TTC549 (cell line): ENCODE measurements at regions not wholly inside any gene's neighbourhood (a gene's known extent, or its start where the extent isn't known, plus 50 kb on each side); places are given as distances from the start of the nearest gene placed in this dataset.
"Not testable (repeated sequence)": the region's sequence is repeated elsewhere in the genome, so short reads cannot be mapped to it uniquely, and the experiment has no call there.

Source experiments
- FAIRE-seq: peaks from 2 replicates; lab custom pipeline; 2012; peaks lifted over from hg19 to GRCh38; lab: Jason Lieb, UNC

DNA sequence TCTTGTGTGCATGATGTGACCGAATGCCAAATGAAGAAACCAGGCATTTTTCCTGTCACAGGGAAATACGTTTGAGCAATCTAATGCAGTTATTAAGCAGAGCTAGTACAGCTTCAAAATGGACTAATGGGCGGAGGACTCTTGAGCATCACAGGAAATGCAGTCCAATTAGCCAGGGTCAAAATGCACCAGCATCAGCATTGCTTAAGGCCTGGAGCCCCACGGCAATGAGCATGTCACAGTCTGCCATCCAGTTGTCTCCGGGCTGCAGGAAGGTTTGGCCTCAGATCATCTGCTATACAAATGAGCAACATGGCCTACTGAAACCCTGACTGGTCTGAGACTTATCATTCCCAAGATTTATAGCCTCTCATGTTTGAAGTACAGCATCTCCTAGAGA lies 652.1 kb upstream of the SLC35B3 start:
- FAIRE-seq: no peak

DNA sequence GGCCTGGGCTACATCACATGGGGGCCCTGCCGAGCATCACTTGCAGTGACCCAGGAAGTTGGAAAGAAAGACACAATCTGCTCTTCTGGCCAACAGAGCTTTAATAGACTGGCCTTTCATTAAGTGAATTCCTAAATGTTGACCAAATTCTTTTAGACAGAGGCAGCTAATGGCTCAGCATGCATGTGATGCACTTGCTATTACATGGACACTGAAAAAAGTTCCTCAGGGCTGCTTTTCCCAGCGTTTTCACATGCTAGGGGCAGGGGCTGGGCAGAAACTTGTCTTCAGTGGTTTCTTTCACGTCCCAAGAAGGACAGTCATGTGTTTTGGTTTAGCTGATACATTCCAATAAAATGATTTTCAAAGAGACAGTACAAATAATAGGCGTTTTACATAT lies 651.0 kb upstream of the SLC35B3 start:
- FAIRE-seq: no peak

DNA sequence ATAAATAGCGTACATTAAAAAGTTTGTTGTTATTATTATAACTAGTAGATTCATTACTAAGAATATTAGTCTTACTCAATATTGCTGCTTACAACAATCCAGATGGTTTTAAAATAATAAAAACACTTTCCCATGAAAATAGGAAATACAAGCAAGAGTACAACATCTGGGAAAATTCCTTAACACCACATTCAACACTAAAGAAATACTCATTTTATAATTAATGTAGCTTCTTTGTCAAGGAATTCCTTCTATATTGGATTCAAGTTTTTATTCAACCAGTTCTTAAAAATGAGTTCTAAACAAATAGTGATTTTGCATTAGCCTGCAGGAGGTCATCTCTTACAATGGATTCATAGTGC lies 650.3 kb upstream of the SLC35B3 start:
- FAIRE-seq: no peak

DNA sequence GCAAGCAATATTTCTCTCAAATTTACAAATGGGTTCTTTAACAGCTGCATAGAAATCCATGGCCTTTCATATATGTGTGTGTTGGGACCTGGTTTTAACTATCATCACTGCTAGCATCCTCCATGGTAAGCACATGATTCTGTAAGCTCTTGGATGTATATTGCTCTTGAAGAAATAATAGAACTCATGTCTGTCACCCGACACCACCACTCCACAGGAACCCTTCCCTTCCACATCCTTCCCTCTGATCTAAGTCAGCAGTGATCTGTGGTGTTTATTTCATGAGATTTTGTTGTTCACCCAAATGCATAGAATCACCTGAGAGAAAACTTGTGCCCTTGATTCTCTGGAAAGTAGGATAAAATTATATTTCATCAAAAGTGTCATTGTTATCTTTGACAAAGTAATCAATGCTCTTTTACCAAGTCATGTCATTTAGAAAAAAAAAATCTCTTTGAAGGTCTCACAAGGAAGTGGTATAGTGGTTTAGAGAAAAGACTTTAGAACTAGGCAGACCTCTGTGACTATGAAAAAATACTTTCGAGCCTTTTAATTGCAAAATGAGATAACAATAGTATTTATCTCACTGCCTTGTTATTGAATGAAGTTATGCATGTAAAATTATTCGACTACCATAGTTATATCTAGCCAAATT lies 649.8 kb upstream of the SLC35B3 start:
- no peak for FAIRE-seq

DNA sequence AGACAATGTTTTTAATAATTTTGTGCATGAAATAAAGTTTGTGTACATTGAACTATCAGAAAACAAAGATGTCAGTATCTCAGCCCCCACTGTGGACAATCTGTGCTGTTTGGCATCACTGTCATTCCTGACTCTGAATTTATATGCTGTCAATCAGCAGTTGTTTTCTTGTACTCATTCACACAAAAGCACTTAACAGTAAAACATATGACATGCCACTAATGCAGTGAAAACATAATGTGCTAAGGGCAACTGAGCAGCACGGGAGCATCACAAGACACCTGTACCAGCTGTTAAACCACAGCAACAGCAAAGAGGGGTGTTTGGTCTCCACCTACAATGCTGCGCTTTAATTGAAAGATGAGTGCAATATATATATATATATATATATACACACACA lies 647.8 kb upstream of the SLC35B3 start:
- FAIRE-seq: no peak

DNA sequence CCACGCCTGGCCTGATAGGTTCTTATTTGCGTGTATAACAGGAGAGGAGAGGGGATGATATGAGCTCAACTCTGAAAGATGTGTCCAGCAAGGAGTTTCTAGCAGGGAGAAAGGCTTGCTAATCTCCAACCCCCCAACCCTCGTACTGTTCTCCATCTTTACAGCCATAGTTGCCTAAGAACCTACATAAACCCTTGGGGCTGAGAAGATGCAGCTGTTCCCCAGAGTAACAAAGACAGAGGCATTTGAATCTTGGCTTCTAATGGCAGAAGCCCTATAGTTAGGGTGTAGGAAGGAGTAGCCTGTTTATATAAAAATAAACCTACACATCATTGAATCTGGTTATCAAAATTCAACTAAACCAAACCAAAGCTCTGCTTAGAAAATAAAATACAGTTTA lies 631.4 kb upstream of the SLC35B3 start:
- FAIRE-seq: no peak

DNA sequence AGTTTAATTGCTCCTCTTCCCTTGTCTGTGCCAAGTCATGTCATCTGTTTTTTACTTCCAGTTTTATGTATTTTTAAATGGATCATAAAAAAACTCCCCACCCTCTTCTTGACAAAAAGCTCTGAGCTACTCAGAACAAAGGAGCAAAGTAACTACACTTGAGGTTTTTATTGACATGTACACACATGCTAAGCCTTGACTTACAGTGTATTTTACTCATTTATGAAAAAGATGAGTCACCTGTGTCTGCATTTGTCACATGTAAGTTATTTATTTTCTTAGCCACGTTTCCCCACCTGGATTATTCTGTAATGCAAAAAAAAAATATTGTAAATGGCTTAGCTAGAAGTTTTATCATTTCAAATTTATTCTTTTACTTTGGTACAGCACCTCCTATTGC lies 628.8 kb upstream of the SLC35B3 start:
- no peak for FAIRE-seq

DNA sequence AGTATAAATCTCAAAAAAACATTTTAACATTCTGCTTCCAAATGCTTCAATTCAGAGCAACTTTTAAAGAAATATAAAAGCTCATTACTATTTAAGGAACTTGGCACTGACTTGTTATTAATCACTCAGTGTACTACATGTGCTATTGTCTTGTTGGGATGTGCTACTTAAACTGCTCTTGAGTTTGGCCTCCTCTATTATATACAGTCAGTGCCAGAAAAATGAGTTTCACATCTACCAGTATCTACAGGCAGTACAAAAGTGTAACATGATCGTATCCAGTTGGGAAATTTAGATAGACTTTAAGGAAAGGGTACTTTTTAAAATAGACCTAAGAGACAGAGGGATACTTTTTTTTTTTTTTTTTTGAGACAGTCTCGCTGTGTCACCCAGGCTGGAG lies 627.3 kb upstream of the SLC35B3 start:
- no peak for FAIRE-seq

DNA sequence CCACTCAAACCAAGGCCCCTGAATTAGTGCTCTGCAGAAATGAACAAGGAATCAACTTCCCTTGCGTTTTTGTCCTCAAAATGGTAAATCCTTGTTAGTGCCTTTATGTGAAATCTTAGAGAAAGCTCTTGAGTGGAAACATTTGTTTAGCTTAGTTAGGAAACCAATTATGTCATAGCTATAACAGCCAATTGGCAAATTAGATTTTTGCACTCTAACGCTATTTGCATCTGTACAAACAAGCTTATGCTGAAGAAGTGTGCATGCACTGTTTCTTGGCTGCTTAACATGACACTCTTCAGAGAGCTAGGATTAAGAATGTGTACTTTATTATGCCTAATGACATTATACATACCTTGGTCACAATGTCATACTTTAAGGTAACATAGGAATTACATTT lies 622.6 kb upstream of the SLC35B3 start:
- no peak for FAIRE-seq

DNA sequence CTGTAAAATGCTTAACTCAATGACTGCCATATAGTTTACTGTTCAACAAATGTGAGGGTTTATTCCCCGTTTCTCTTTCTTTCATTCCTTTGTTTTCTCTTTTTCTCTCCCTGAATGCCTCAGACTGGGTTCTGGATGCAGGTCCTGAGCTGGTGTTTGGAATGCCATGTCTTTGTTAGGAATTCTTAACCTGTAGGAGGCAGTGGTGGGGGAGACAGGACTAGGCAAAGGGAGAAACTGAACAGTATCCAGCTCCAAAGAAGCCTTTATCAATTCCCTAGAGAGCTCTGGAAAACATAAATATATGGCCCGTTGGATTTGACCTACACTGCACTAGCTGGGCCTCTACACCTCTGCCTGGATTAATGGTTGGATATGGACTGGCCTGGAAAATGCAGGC lies 621.2 kb upstream of the SLC35B3 start:
- no peak for FAIRE-seq

DNA sequence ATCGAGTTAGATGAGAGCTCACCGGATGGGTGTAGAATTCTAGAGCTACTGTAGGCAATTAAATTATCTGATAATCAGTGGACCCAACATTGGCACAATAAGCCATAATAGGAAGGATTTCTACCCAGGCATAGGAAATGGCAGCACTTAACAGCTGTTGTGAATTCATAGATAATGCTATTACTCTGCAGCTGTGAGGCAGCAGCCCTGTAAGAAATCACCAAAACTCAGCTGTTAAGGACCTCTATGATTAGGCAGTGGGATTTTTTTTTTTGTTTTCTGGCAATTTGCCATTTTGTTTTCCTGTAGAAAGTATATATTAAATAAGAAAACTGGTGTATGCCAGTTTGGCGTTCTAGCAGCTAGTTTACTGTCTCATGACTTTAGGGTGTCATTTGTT lies 609.1 kb upstream of the SLC35B3 start:
- no peak for FAIRE-seq

DNA sequence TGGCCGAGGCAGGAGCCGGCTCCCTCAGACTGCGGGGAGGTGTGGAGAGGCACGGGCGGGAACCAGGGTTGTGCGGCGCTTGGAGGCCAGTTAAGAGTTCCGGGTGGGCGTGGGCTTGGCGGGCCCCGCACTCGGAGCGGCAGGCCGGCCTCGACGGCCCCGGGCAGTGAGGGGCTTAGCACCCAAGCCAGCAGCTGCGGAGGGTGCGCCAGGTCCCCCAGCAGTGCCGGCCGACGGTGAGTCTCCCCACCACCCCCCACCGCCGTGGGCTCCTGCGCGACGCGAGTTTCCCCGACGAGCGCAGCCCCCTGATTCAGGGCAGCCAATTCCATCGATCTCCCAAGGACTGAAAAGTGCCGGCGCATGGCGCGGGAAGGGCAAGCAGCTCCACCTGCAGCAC lies 605.4 kb upstream of the SLC35B3 start:
- FAIRE-seq: no peak

DNA sequence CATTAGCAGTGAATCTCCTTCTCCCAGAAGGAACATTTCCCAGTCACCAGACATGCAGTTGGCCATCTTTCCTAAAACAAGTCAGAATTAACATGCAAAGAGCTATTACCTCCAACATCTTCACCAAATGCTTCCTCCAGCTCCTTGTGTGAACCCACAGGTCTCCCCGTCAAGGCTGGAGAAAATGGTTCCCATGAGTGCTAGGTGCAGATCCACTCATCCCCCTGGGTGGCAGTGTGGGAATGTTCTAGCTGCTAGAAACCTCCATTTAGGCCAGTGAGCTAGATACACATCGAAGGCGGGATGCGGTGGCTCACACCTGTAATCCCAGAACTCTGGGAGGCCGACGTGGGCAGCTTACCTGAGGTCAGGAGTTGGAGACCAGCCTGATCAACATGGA lies 603.9 kb upstream of the SLC35B3 start:
- FAIRE-seq: no peak

DNA sequence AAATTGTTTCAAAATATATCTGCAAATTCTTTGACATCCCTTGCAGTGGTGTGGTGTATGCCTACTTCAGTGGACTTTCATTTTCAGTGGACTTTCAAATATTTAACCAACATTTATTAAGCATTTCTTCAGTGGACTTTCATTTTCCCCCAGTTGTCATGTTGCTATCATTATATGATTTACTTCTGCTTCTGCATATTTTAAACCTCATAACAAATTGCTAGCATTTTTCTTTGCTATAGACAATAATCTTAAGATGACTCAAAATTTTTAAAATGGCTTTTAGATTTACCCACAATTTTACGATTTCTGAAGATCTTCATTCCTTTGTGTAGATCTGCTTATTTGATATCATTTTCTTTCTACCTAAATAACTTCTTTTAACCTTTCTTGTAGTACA lies 592.7 kb upstream of the SLC35B3 start:
- FAIRE-seq: no peak

DNA sequence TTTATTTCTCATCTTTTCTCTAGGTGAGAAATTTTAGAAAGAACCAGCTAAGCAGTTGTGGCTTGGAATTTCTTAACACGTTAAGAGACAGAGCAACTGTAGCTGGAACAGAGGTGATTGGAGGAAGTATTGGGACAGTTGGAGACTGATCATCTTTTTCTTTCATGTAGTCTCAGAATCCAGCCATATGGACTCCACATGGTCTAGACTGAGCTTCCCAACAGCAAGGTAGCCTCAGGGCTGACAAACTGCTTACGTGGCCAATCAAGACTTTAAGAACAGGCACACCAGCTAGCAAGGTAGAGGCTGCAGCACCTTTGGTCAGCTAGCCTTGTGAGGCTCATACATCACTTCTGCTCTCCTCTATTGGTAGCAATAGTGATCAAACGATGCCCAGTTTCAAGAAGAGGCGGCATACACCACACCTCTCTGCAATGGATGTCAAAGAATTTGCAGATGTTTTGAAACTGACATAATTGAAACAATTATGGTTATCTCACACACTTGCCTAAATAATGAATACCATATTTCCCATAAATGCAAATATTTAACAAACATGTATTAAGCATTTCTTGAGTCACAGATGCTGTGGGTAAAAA lies 590.5 kb upstream of the SLC35B3 start:
- FAIRE-seq: no peak

DNA sequence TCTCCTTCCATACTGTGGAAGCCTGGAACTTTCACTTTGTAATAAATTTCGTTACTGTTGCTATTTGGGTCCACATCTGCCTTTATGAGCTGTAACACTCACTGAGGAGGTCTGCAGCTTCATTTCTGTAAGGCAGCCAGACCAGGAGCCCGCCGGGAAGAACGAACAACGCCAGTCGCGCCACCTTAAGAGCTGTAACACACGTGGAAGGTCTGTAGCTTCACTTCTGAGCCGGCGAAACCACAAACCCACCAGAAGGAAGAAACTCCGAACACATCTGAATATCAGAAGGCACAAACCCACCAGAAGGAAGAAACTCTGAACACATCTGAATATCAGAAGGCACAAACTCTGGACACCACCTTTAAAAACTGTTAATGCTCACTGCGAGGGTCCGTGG lies 589.9 kb upstream of the SLC35B3 start:
- no peak for FAIRE-seq

DNA sequence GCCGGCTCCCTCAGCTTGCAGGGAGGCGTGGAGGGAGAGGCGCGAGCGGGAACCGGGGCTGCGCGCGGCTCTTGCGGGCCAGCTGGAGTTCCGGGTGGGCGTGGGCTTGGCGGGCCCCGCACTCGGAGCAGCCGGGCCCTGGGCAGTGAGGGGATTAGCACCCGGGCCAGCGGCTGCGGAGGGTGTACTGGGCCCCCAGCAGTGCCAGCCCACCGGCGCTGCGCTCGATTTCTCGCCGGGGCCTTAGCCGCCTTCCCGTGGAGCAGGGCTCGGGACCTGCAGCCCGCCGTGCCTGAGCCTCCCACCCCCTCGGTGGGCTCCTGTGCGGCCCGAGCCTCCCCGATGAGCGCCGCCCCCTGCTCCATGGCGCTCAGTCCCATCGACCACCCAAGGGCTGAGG lies 588.9 kb upstream of the SLC35B3 start:
- not testable (repeated sequence) for FAIRE-seq

DNA sequence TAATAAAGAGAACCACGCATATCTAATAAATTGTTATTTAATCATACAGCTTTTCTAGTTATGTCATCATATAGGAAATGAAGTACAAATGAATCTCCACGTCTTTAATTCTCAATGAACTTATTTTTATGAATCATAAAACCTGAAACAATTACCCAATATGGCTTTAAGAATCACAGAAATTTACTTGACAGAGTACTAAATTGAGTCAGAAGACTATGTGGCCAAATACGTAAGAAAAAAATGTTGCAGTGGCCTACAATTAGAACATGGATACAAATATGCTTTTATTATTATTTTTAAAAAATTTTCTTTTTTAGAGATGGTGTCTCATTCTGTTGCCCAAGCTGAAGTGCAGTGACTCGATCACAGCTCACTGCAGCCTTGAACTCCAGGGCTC lies 584.7 kb upstream of the SLC35B3 start:
- no peak for FAIRE-seq

DNA sequence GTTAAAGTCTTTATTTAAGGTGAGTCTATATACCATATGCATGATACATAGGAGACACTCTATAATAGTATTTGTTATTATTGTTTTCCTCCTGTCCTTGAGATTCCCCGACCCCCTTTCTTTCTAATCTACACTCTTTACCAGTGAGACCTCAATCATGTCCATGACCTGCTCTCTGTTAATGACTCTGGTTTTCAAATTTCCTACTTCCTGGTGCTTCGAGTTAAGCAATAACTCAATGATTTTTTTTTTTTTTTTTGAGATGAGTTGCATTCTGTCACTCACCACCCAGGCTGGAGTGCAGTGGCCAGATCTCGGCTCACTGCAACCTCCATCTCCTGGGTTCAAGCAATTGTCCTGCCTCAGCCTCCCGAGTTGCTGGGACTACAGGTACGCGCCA lies 574.6 kb upstream of the SLC35B3 start:
- no peak for FAIRE-seq

DNA sequence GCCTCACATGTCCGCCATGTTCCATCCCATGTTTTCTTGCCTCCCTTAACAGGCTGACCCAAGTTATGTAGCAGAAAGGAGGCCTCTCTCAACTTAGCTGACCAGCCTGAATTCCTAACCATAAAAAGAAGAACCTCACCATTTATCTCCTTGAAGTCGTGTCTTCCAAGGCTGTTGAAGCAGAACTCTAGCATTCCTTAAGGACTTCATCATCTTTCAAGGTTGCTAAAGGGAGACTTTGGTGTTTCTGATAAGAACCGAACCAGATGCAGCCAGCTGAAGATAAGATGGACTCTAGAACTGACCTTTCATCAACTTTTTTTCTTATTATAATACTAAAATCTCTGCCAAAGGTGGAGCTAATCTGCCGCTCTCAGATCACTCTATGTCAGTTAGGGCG lies 571.7 kb upstream of the SLC35B3 start:
- no peak for FAIRE-seq

DNA sequence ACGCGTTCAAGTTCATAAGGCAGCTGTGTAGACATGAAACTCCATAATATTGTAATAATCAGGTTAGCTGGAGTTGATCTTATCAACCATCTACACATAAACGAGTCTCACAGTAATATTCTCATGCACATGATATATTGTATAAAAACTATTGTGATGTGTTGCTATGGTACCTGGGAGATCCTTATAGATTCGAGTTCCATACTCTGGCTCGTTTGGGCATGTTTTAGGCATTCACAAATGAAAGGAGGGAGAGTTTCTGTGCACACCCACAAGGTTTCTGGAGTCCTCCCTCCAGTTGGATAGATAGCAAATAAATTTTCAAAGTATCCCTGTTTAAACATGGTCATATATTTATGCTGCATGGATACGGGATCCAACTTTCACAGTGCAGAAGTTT lies 567.5 kb upstream of the SLC35B3 start:
- FAIRE-seq: no peak

DNA sequence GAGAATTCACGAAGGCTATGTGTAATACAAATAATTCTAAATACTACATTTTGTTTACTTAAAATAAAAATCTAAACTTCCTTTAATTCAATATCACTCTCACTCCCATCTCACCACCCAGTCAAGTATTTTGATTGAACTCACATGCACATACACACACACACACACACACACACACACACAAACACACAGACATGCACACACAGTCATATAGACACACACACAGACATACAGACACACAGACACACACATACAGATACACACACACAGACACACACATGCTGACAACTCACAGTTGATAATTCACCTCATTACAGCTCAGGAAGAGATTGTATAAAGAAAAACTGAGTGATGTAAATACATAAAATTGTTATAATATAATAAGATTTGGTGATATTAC lies 559.8 kb upstream of the SLC35B3 start:
- no peak for FAIRE-seq

DNA sequence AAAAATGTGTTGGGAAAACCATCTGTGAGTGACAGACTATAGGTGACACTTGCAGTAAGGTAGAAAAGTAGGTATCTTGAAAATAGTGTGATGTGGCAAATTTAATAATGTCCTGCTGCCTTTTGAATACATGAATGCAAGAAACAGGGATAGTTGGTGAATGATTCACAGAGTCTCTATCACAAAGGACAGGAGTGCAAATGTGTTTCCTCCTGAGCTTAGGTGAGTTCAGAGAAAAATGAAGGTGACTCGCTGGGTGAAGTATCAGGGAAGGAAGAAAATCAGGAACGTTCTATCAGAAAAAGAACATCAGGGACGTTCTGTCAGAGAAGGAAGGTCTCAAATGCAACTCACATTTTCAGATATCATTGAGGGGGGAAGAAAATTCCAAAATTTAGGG lies 557.8 kb upstream of the SLC35B3 start:
- FAIRE-seq: no peak

DNA sequence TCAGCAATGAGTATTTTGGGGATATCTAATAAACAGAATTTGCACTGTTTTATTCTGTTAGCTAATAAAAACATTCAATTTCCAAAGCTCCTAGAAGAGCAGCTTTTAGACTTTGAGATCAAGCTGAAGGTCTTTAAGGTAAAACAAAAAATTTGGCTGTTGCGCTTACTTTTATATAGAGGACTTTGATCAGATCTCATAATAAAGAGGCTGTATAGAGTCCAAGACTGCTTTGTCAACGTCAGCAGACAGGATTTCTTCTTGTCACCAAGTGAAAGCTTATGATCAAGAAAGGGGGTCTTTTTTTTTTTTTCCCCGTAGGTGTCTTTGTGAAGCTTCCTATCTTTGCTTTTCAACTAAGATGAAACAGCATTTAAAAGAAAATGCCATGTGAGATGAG lies 556.5 kb upstream of the SLC35B3 start:
- FAIRE-seq: no peak

DNA sequence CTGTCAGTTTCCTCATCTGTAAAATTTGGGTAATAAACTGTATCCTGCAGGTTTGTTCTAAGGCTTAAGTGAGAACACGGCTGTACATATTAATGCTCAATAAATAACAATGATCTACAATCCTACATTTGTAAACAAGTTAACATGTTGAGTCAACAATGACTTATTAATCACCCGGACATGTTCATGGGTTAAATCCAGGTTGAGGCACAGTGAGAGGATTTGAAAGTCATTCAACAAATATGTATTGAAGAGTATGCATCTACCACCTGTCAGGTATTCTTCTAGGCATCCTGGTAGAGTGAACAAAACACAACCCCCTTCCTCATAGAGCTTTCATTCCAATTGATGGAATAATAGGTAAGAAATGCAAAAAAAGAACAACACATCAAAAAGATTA lies 554.7 kb upstream of the SLC35B3 start:
- FAIRE-seq: no peak
